ENCODE measurements at regions not wholly inside any gene's neighbourhood (a gene's known extent, or its start where the extent isn't known, plus 50 kb on each side); places are given as distances from the start of the nearest gene placed in this dataset.

DNA sequence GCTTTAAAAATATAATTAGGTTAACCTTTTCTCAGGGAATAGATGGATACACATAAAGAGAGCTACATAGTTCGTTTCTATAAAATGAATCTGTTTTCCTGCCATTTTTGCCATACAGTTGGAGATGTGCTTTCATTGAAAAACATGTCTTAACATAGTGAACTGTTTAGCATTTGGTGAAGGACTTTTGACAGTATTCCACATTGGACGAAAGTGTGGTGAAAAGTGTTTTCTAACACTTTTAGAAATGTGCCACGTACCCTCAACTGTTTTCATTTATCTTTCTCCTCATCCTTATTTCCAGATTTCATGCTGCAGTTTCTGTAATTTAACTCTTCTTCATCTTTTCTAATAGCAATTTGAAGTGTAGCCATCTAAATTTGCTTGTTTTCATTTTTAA is 249.1 kb upstream of the MTNR1B start:
- no peak for DNase-seq

DNA sequence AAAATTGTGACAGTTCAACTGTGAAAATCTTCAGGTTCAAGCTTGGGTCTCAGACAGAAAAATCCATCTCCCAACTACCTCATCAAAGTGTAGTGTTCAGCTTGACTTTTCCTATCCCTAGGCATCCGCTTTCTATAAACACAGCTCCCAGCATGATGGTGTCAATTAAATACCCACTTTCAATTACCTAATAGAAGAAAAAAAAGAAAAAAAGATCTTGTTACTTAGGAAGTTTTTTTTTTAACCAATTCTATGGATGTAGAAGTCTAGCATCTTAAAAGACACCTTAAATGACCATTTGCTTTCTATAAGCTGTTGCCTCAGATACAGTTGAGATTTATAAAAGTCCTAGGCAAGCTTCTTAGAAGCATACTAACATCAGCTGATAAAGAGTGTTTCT is 244.1 kb upstream of the MTNR1B start:
- no peak for DNase-seq

GRCh38 chr11:92727123-92727522 is 242.3 kb upstream of the MTNR1B start:
- no peak for DNase-seq

DNA sequence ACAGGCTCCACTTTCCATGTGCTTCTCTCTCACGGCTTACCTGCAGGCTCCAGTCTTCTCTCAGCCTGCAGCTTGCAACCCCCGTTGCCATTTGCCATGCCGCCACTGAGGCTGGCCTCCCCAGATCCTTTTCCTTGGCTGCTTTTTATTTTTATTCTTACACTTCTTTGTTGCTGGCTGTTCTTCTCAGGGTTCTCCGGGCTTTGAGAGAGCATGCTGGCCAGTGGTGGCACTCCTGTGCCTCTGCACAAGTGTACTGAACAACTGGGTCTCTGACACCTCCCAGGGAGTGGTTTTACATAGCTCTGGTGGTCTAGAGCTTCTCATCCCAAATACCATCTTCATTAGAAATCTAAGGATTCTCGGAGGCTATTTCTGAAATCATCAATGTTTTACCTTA is 241.7 kb upstream of the MTNR1B start:
- DNase-seq: no peak

GRCh38 chr11:92728628-92729027 is 240.8 kb upstream of the MTNR1B start:
- DNase-seq: no peak

- DNase-seq: no peak
Measured at GRCh38 chr11:92735039-92735438, 234.4 kb upstream of the MTNR1B start.

- no peak for DNase-seq
Measured at GRCh38 chr11:92738276-92738675, 231.2 kb upstream of the MTNR1B start.

DNA sequence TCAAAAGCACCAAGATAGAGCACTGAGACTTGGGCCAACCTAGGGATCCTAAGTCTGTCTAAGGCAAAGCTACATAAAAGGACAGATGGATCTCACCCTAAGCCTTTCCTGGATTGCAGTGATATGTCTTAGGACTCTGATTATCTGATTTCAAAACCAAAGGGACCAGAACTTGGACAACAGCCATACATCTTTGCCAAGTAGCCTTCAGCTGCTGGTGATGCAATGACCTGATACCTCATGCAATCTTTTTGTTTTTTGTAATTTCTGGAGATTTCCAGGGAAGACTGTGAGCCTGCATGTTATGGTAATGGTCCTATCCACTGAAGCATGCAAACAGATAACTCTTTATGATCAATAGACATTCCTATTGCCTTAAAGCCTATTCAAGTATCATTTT is 230.4 kb upstream of the MTNR1B start:
- DNase-seq: no peak

DNA sequence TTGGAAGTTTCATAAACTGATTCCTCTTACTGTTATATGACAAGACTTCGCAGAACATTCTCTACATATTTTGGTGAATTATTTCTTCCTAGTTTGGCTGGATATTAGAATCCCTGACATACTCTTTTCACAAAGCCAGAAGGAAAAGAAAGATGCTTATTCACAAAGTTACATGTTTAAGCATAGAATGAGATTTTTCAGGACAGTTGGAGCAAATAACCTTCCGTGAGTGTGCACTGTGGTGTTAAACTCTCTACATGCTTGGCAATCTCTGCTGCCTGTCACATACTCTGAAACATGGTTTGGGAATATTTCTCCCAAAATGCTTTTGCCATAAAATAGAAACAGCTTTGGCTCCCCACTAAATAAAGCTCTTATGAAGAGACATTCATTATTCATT is 230.0 kb upstream of the MTNR1B start:
- no peak for DNase-seq

- no peak for DNase-seq
Measured at GRCh38 chr11:92740276-92740675, 229.2 kb upstream of the MTNR1B start.

- no peak for DNase-seq
Measured at GRCh38 chr11:92744929-92745585, 224.4 kb upstream of the MTNR1B start.

- no peak for DNase-seq
Measured at GRCh38 chr11:92750794-92751193, 218.7 kb upstream of the MTNR1B start.

DNA sequence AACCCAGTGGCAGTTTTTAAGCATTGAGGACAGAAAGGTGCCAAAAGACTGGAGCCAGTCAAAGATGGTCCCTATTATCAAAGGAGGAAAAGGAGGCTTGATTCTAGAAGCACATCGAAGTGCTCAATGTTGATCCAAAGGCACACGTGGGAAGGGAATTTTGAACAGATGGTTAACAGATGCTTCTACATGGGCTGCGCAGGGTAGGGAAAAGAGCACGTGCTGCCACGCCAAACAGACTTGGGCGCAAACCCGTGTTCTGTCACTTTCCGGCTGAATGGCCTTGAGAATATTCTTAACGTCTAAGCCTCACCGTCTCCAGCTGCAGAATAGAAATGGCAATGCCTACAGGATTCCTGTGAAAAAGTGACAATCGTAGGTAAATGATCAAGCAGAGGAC is 217.9 kb upstream of the MTNR1B start:
- no peak for DNase-seq

- DNase-seq: no peak
Measured at GRCh38 chr11:92752122-92752521, 217.3 kb upstream of the MTNR1B start.

DNA sequence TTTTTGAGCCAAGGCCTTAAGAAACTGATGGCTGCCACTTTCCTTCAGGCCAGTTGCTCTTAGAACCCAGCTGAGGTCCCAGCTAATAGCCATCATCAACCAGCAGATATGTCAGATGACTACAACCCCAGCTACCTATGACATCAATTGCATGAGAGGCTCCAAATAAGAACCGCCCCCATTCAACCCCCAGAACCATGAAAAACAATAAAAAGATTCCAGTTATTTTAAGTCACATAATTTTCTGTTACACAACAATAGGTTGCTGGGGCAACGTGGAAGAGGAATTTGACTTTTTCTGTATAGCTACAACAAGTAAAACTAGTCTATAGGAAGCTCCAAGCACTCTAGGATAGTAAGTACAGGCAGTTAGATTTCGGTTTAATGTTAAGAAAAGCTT is 216.3 kb upstream of the MTNR1B start:
- no peak for DNase-seq

GRCh38 chr11:92758241-92758780 is 211.1 kb upstream of the MTNR1B start:
- no peak for DNase-seq

GRCh38 chr11:92759571-92760214 is 209.8 kb upstream of the MTNR1B start:
- no peak for DNase-seq

DNA sequence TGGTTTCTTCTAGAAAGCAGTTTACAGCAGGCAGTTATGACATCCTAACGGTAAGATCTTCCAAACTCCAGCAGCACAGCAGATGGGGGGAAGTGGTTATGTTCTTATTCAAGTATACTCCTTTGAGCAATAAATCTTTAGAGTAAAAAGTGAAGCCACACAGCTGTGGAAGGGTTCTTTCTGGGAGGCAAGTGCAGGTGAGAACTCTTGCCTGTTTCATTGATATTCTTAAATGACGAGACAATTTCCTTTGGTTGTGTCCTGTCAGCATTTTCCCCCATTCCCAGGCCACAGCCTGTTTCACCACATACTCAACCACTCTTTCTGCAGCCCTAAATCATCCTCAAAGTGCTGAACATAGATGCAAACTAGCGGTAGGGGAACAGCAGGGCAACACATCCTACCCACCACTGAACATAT is 207.3 kb upstream of the MTNR1B start:
- DNase-seq: no peak

DNA sequence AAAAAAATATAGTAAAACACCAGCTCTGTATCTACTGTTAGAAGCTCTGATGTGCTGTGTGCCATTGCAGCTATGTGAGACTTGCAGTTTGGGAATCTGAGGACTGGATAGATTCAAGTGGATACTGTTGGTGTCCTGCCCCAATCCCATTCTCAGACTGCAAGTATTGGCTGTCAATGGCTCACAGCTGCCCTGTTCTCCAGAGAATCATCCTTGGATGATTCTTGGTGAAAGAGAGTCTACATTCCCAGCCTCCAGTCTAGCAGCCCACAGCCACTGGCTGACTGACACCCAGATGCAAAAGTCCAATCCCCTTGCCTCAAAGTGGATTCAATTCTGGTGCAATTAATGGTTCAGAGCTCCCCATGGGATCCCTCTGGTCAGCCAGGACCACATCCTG is 206.1 kb upstream of the MTNR1B start:
- DNase-seq: no peak

DNA sequence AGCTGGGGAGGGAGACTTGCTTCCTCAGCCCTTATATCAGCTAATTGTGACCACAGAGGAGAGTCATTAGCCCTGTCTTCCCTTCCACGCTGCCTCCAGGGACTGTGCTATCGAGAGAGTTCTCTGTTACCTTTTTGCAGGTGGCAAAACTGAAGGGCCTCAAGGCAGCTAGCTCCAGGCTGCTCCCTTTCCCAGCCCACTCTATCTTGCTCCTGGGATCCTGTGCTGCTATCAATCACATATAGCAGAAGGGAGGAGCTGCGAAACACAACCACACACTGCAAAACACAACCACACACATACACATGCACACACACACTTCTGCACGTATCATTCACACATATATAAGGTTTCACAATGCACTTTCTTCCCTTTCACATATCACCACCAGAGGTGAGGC is 205.3 kb upstream of the MTNR1B start:
- DNase-seq: no peak

- DNase-seq: no peak
Measured at GRCh38 chr11:92765082-92765840, 204.2 kb upstream of the MTNR1B start.

DNA sequence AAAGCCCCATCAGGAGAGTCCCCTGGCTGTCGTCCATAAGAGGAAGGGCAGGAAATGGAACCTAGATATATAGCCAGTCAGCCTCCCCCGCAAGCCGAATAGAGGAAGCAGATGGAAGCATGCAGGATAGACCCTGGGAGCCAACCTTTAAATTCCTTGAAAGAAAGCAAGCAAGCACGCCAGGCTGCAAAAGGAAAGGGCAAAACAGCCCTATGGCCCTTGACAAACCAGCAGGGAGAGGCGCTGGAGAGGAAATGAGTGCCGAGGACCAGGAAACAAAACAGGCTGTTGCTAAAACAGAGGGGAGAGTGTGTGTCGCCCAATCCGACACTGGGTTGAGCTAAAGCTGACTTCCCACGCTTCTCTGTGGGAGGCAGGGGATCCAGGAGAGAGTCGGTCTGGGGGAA is 203.5 kb upstream of the MTNR1B start:
- no peak for DNase-seq

GRCh38 chr11:92766698-92767097 is 202.8 kb upstream of the MTNR1B start:
- DNase-seq: no peak

DNA sequence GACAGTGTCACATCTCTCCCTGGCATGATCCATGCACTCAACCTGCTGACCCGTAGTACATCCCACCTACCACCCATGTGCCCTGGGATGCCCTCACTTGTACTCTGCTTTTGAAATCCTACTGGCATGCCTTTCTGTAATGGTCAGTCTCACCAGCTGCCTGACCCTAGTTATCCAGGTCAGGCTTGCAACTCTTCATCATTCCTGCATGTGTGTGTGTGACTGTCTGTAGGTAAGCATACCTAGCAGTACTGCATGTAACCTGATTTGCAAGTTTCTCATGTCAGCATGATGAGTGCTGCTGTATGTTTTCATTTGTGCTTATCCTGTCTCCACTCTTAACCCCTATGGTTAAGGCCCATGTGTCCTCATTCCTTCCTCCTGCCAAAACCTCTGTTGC is 202.0 kb upstream of the MTNR1B start:
- DNase-seq: no peak

All from hippocampal formation (tissue), 2 donors.